HG02884 (cell line): ENCODE measurements at regions not wholly inside any gene's neighbourhood (a gene's known extent, or its start where the extent isn't known, plus 50 kb on each side); places are given as distances from the start of the nearest gene placed in this dataset.

Experiments
- ATAC-seq: cut with Tn5 transposase; IDR thresholded peaks from one replicate; pipeline ENCODE4 v1.9.1; 2021; ENCODE audit warnings: mild to moderate bottlenecking, moderate library complexity; ENCODE audit not compliant: unreplicated experiment

DNA sequence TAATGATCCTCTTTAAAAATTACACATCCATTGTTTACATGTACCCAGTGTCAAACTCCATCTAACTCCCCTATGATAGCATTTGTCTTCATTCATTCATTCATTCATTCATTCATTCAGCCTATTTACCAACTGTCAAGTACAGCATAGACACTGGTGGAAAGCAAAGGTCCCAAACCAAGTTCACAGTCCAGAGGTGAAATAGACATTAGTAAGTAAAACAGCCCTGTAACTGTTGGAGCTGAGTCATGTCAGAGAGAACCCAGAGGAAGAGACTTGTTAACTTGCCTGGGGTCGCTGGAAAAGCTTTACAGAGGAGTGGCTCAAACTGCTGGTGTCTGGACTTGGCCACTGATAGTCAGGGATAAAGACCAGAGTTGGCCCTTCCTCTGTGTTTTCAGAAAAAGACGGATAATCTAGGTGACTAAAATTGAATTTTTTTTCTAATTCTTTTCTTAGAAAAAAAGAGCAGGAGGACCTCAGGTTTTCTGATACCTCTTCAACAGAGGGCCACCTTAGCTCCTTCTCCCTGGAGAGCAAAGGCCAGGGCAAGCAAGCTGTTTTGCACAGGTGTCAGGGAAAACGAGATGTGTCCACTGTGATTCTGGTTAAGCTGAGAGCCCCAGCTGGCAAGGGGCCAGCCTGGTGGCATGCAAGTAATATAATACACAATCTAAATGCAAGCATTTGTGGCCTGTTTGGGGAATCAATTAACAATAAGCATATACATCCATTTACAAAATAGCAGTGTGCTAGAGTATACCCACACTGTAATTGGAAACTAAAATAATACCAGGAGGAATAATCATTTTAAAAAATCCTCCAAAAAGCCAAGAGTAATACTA is 96.7 kb upstream of the SLC14A2 start:
- ATAC-seq = no peak

DNA sequence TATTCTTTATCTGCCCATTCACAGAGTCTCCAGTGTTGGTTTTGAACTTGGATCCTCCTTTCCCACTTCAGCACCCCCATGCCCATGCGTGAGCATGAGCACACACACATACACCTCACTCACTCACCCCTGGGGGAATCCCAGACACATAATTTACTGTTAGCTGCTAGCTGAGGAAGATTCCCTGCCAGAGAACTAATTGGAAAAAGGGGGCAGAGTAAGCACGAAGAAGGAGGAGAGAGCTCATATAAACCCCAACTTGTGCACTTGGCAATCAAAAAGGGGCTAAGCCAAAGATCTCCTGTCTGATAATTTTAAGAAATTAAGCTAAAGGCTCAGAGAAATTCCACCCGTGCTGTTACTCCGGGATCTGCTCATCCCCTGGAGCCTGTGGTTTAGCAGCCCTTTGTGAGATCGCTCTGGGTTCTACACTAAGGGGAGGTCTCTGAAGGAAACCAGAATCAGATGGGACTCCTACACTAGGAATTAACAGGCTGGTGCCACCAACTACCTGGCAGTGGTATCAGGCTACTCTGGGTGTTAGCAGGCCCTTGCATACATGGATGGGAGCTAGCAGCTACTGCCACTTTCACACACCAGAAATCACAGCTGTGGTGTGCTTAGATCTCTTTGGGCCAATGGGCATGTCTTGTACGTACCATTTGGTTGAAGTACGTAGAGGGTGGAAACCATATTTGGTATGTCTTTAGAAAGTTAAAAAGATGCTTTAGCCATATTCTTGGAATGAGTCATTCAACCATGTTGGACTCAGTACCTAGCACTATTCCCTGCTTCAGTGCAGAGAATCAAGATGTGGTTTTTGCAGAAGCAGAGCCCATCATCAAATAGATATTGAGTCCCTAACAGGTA is 95.6 kb upstream of the SLC14A2 start:
- ATAC-seq = no peak

DNA sequence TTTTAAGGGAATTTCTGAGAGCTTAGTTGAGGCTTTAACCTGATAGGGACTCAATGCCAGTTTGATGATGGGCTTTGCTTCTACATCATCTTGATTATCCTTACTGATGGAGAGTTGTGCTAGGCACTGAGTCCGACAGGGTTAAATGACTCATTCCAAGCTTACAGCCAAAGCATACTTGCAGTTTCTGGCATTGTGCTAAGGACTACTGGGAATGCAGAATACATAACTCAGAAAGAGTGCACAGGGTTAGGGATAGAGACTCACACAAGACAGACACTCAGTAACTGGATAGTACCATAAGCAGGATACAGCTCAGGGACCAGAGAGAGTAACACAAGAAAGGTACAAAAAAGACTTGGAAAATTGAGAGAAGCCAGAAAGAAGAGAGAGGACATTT is 94.1 kb upstream of the SLC14A2 start:
- ATAC-seq = no peak

DNA sequence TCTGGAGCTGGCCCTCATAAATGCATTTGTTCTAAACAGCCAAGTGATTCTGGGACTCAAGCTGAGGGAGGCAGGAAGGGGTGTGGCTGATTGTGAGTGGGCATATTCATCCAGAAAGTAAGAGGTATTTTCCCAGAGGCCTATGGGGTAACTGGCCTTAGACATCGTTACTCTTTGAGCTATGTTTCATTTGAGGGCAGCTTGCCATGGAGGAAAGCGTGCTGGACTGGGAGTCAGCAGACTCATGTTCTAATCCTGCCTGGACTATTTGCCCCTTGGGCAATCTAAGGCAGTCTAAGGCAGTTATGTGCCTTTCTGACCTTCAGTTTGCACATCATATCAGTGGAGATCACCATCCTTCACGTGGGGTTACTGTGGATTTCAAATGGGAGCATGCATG is 93.5 kb upstream of the SLC14A2 start:
- ATAC-seq = peak; percentile 53

DNA sequence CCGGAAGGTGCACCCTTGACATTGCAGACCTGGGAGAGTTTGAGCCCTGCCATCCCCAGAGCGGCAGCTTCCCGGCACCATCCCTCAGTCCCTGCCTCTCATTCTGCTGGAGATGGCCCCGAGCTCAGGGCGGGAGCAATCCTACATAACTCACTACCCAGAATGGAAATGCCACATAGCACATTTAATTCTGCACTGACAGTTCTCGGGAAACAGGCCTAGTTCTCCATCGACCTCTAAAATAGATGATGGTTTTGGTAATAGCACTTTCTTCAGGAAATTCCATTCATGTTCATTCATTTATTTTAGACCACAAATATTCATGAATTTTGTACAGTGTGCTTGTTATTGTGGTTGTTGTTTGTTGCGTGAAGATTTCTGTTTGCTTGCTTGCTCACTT is 92.9 kb upstream of the SLC14A2 start:
- ATAC-seq = no peak

DNA sequence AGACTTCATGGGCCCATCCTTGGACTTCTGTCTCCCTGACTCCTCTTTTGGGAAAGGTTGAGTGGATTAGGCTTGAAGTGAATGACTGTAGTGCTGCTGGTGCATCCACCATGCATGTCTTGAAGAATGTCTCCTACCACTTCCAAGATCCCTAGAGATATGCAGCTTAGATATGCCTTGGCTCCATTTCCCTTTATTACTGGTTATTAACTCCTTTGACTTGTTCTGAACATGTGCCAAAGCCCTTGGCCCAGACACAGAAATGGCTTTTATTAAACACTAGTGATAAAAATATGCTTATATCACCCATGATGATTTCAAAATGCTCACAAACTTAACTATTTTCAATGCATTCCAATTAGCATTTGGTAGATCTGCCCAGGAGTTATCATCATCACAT is 90.0 kb upstream of the SLC14A2 start:
- no peak for ATAC-seq

DNA sequence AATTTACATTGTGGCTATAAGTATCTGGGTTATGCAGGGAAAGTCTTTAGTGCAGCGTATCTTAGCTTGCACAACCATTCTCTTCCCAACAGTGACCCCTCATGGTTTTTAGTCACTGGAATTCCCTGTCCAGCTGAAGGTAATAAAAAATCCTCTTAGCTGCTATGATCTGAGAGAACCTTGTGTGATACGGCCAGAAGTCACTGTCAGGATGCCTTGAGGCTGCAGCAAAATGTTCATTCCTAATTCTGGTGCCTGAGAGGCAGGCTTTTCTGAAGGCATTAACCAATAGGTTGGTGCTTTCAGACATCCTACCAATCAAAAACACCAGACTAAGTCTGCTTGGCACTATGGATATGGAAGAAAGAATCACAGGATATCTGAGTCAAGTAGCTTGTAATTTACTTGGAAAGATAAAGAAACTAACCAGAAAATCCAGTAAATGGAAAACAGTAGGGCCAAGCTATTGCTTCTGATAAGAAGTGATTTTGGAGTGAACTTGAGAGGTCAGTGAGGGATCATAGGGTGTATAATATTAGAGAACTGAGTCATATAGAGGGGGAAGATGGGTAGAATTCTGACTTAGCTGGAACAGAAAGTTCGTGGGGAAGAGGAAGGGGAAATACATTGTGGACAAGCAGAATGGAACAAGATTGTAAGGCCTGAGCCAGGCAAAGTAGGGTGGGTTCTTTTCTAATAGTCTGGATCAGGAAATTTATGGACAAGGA is 89.0 kb upstream of the SLC14A2 start:
- no peak for ATAC-seq

DNA sequence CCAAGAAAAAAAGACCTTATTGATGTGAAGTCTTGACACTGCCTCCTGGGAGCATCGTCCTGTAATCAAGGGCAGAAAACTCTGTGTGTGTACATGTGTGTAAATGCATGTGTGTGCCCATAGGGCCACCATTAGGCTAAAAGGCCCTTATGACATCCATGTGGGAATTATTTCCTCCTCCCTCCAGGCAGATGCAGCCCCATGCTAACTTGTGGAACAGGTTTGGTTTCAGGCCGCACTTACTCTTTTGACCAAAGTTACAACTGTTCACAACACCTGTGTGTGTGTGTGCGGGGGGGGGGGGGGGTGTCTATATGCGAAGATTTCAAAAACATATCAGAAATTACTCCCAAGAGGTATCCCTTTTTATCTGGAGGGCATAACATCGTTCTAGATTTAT is 87.4 kb upstream of the SLC14A2 start:
- ATAC-seq = no peak

DNA sequence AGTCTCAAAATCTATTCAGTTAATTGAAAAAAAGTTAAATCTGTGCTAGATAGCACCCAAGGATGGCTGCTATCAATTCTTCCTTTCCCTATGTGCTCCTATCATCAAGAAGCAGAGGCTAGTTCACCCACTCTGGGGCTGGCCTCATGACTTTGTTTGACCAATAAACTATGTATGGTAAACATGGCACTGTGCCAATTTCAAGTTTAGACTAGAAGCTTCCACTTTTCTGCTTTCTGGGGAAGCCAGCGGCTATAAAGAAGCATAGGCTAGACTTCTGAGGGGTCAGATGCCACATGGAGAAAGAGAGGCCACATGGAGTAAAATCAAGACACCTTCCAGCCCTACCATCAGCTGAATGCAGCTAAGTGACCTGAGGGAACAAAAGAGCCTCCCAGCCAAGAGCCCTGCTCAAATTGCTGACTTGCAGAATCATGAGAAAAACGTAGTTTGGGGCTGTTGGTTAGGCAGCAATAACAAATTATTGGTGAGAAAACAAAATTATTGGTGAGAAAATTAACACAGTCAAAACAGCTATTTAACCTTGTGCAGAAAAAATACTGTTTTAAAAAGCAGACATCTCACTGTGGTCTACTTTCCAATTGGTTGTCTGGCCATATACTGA is 86.5 kb upstream of the SLC14A2 start:
- ATAC-seq = no peak

DNA sequence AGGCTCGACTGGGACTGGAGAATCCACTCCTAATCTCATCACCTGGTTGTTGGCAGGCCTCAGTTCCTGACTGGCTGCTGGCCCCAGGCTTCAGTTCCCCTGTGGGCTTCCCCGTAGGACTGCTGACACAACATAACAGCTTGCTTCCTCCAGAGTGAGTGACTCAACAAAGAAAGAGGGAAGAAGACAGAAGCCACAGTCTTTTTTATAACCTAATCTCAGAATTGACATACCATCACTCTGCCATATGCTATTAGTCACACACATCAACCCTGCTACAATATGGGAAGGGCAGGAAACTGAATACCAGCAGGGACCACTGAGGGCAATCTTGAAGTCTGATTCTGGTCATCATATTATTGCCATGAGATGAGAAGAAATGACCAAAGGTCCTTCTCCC is 76.8 kb upstream of the SLC14A2 start:
- no peak for ATAC-seq

DNA sequence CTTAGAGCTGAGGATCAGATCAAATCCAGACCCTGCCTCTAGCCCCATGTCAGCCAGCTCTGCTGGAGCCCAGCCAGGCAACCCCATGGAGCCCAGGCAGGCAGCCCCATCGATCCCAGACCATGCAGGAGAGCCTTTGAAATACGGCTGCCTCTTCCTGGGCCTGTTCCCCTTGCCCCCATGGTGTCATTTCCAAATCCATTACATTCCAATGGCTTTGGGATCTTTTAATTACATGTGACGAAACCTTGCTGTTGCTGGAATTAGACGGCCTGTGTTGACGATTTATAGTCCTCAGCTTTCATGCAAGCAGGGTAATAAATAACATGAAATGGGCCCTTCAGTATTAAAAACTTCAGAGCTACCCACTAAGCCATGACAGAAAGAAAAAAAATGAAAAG is 75.8 kb upstream of the SLC14A2 start:
- ATAC-seq = no peak

DNA sequence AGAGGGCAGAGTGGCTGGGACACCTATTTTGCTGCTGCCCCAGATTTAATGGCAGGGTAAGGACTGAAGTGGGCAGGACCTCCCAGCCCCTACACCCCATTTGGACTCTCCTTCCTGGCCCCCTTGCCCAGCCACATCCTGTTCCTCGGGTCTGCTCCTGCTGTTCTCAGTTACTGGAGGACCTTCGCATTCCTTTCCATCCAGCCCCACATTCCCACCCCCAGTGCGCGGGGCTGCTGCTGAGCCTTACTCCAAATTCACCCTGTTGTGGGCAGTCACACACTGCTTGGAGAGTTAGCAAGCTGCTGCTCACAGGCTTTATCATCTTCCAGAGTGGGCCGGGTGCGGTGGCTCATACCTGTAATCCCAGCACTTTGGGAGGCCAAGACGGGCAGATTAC is 75.2 kb upstream of the SLC14A2 start:
- no peak for ATAC-seq

DNA sequence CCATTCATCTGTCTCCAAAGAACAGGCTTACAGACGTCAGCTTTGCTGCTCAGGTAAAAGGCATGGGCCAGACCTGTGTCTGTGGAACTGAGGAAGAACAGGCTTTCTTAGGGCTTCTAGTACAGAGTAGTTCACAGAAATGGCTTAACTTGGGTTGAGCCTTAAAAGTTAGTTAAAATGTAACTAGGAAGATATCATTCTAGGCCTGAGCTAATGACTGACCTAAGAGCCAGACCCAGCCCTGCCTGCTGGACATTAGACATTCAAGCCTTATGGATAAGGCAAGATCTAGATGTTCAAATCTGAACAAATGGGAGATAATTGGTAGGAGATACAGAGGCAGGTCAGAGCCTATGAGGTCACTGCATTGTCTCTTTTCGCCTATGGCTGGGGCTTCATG is 73.9 kb upstream of the SLC14A2 start:
- no peak for ATAC-seq

DNA sequence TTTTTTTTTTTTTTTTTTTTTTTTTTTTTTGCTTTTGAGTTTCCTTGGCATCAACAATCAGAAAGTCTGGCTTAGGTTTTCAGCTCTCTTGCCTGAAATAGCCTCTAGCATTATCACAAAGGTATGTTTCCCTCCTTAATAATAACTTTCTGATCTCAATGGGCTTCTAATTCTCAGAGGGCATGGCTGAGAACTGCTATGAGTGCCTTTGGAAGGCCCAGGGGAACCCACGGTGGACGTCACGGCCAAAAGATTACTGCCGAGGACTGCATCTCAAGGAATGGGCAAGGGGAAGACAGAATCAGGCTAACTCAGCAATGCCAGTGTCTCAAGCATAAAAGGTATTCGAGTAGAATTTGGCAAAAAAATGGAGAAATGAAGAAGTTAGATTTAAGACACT is 73.2 kb upstream of the SLC14A2 start:
- ATAC-seq = no peak

DNA sequence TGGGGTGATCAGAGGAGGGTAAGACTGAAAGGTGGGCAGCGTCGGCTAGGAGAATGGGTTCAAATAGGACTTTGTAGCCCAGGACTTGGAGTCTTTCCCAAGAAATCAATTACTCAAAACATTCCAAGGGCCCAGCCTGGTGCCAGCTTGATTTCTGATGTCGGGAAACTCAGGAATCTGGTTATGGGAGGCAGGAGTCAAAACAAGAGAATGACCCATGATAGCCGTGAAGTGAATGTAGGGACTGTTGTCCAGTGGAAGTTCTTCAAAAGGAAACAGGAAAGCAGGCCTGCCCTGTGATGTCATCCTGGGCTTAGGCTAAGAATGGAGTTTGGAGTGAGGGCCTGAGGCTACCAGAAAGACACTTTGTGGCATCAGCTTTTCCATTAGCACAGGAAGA is 67.4 kb upstream of the SLC14A2 start:
- ATAC-seq = no peak

DNA sequence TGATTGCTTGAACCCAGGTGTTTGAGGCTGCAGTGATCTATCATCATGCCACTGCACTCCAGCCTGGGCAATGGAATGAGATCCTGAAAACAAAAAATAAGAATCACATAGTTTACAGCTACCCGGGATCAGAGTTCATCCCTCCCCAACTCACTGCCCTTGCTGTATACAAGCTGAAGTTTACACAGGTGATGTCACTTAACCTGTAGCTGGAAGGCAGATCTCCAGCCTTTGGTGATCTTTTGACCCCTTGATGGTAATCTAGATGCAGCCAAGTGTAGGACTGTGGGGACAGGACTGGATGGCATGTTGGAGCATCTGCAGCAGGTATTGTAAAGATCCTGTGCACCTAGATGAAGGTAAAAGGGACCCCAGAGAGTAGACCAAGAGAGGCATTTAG is 66.7 kb upstream of the SLC14A2 start:
- no peak for ATAC-seq

DNA sequence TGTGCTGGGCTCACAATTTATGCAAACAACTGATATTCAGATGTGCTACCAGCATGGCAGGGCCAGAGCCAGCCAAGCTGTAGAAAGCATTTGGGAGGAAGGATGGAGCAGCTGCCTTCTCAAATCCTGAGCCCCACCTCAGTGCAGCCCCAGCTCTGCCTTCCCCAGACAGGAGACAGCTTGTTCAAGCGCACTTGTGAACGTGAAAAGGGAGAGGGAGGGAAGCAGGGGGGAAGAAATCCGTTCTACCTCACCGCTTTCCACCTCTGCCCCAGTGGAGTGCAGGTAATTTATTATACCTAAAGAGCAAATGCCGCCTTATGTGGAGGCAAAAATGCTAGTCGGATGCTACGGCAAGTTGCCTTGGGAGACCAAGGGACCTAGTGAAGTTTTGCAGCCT is 66.0 kb upstream of the SLC14A2 start:
- no peak for ATAC-seq

DNA sequence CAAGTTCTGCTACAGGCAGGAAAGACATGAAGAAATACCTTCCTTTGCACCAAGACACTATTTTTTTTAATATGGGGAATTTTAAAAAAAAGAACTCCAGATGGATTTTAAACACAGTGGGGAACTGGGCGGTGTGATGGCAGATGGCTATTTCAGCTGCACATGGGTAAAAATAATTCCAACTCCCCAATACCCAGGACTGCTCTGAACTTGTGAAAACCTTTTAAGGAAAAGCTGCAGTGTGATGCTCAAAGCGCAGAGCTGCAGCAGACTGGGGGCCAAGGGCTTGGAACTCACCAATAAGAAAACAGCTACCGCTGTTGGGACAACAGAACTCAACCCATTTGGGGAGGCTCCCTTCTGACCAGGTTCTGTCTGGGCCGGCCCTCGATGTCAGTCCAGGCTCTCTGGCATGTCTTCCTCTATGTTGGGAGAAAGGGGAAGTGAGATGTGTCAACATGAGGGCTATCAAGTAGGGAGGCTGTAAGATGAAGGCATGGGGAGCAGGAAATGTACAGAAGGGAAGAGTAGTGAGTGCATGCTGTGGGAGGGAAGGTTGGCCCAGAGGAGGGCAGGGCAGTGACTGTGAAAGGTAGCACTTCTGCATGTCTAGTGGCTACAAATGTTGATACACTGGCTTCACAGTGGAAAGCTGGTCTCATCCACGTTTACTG is 64.0 kb upstream of the SLC14A2 start:
- ATAC-seq = no peak

DNA sequence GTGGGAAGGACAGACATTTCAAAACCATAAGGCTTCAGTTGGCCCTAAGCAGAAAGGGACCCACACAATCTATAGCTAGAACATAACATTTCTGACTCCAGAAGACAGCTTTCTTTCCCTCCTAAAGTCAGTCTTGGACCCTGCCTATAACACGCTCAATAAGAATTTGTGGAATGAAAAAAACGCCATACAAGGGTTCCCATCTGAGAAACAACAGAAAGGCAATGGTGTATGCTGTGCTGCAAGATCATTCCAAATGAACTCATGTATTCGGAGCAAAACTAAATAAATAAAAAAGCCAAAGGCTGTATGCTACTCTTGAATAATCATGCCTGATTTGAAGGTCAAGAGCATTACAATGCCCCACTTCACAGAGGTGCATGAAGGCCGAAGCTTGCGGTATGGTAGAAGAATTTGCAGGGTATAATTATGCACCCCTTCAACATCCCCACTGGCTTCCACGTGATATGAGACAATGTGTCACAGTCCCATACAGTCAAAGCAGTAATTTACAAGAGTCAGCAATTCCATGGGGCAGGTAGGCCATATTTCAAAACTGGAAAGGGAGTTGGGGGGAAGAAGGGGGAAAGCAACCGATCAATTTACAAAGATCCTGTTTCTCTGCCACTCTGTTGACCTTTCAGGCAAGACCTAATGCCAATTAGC is 61.4 kb upstream of the SLC14A2 start:
- ATAC-seq = no peak

DNA sequence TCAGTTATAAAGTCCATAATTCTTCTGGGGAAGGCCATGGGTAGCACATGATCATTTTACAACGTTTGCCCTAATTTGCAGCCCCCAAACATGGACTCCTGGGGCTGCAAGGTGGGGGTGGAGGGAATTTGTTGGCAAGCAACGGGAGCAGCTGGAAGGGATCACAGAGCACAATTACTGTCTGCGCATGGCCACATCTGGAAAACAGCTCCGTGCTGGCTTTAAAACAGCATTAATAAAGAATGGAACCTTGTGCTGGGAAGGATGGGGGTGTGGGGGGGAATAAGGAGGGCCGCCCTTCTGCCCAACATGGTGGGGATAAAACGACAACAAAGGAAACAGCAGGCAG is 60.9 kb upstream of the SLC14A2 start:
- ATAC-seq = no peak
